GM21526 (cell line): ENCODE measurements at regions not wholly inside any gene's neighbourhood (a gene's known extent, or its start where the extent isn't known, plus 50 kb on each side); places are given as distances from the start of the nearest gene placed in this dataset.
"Not testable (repeated sequence)": the region's sequence is repeated elsewhere in the genome, so short reads cannot be mapped to it uniquely, and the experiment has no call there.

ENCODE experiments used
- ATAC-seq: cut with Tn5 transposase; IDR thresholded peaks from one replicate; pipeline ENCODE4 v1.9.1; 2021; ENCODE audit warnings: moderate library complexity; ENCODE audit not compliant: unreplicated experiment, low FRiP score

DNA sequence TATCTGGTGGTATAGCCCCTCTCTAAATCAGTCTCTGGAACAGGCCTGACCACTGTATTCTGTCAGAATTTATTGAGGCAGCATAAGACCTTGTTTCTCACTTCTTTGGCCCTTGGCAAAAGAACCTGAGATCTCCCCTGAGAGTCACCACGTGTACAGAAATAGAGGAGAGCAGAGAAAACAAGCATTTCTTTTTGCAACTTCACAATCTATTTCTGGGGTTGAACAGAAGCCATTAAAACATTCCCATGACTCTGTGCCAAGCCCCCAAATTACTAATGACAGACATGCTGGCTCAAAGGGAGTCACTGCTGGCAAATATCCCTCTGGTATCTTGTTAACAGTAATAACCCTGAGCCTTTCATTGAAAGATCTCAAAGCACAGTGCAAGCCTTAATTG is 395.3 kb downstream of the MAFB start:
- no peak for ATAC-seq

DNA sequence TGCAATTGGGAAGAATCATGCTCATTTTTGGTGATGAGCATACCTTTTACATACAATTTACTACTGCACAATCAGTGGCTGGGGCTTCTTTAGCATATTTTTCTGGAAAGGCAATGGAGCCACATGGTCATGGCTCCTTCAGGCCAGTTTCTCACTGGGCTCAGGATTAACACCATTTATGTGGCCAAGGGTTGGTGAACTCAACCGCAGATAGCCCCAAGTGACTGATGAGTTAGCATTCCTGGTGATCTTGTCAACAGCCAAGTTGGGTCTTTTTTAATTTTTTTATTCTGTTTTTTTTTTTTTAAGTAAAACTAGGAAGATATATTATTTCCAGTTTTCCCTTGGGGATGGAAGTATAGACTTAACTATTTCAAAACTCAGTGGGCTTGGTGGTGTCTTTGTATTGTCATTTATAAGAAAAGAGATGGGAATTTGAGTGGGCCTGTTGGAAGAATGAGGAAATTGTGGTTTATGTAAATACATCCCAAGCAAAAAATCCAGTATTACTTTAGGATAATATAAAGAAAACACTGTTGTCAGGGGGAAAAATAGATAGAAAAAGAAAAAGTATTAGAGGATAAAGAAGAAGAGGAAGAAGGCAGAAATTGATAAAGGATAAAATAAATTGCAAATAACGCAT is 397.4 kb downstream of the MAFB start:
- ATAC-seq, result no peak

DNA sequence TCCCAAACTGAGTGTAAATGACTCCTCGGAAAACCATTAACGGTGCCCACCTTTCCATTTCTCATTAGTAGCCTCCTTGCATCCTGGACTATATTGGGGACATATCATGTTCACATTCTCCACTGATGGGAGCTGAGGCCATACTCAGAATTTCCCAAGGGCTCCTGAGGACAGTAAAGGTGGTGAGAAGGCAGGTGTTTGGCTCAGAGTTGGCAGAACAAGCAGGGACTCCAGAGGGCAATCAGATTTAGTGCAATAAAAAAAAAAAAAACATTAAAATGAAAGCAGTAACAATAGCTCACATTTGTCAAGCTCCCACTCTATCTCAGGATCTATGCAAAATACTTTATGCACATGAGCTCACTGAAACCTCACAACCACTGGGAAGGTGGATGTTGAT is 401.4 kb downstream of the MAFB start:
- no peak for ATAC-seq

DNA sequence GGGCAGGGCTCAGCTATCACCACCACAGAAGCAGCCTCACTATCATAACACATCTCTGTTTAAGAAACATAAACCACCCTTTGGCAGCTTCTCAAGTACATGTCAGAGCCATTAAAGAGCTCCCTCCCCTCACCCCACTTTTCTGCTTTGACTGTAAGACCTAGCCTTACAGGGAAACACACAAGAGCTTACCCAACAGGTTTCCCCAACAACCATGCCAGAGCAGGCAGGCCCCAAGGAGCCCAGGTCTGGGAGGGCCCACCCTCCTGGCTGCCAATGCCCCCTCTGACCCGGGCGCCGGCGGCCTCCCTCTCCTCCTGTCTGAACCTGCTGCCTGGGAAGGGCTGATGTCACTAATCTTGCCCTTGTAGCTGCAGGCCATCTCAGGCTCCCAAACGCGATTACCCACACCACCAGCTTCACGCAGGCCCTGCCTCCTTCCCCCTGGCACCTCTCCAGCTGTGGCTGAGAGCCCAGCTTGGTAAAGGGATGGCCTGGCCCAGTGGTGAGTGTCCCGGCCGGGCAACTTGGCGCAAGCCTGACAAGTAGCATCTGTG is 402.0 kb downstream of the MAFB start:
- no peak for ATAC-seq

DNA sequence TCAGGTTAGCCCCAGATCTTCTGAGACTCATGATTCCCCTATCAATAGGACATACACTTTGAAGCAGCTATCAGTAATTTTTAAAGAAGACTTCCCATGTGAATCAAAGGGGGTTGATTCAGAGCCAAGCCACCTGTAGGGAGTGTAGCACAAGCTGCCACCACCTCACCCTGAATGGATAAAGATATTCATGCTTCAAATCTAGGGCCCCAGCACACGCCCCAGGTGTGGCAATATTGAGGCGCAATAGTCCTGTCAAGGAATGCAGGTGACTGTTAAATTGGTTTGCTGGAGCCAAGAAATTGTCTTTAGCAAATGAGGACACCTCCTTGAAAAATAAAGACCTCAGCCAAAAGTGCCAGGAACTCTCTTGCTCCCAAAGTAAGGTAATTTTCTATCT is 404.4 kb downstream of the MAFB start:
- no peak for ATAC-seq

DNA sequence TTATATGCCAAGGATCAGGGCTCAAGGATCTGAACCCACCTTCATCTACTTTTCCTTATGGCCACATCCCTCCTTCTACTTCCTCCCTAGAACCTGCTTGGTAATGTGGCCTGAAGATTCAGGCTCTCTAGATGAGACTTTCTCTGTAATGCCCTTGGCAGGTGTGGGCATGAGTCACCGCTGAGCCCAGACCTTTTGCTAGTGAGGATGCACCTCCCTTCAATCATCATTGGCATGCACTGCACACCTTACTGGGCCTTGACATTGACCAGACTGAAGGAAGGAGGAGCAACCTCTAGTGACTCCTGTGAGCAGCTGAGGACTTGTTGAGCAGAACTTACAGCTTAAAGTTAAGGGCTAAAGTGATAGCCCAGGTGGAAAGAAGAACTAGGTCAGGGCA is 405.3 kb downstream of the MAFB start:
- no peak for ATAC-seq

DNA sequence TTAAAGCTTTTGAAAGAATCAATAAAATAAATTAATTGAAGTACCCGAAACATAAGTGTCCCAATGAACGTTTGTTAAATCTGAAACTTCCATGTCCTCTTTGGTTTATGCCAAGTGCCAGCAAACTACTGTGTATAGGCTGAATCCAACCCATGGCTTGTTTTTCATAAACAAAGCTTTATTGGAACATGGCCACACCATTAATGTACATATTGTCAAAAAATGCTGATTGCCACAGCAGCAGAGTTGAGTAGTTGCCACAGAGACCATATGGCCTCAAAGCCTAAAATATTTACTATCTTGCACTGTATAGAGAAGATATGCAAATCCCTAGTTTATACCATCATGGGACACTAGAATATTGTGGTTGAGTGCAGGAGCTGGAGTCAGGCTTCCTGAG is 406.1 kb downstream of the MAFB start:
- no peak for ATAC-seq

DNA sequence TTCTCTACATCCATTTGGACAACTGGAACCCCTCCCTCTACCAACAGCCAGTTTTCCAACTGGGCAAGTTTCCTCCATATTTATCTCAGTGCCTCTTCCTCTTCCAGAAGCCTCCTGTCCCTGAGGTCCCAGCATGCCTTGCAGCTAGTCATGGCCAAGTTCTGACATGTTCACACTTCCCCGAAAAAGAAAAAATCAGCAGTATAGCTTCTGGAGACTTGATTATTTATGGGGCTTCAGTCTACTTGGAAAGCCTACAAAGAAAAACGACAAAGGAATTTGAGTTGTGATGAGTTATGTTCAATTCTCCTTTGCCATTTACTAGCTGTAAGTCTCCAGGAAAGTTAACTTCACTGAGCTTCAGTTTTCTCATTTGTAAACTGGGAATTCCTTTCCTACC is 406.5 kb downstream of the MAFB start:
- no peak for ATAC-seq

DNA sequence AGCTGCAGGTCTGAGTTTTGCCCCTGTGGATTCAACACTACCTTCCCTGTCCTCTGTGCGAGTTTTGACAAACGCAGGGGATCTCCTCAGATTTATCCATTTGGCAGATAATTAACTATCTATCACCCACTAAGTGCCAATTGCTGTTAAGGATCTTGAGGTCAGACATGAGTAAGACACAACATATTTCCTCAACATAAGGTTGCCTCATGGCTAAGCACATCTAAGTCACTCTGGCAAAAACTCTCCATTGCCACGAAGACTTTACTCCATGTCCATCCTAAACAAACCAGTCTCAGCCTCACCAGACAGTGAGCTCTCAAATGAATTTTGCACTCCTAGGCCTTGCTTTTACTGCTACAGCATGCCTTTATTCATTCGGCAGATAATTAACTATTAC is 408.4 kb downstream of the MAFB start:
- no peak for ATAC-seq

DNA sequence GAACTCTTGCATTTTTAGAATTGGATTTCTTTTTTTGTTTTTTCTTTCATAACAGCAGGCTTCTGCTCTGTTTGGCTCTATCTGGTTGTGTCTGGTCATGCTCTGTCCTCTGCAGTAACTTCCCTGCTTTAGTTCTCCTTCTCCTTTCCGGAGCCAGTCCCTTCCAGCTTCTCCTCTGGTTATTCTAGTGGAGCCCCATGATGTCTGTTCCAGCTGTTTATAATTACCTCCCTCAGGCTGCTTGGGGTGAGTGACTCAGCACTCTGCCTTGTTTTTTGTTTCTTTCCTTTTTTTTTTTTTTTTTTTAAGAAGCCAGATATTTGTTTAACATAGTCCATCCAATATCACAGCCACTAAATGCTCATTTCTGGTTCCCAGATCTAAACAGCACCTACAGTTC is 409.6 kb downstream of the MAFB start:
- no peak for ATAC-seq

DNA sequence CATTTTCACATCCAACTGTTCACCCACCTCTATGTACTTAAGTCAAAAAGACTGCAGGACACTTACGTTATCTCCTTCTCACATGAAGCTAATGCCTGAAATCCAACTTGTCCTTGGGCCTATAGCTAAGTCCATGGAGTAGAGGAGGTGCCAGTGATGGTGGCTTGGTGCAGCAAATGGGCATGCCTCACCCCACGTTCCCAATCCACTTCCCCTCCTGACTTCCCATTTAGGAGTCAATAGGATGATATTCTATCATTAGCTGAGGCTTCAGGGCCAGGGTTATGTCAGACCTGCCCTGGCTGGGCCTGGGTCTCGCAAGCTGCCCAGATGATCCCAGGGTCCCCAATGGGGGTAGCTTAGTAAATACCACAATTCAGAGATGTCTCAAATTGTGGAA is 410.4 kb downstream of the MAFB start:
- ATAC-seq, result no peak

DNA sequence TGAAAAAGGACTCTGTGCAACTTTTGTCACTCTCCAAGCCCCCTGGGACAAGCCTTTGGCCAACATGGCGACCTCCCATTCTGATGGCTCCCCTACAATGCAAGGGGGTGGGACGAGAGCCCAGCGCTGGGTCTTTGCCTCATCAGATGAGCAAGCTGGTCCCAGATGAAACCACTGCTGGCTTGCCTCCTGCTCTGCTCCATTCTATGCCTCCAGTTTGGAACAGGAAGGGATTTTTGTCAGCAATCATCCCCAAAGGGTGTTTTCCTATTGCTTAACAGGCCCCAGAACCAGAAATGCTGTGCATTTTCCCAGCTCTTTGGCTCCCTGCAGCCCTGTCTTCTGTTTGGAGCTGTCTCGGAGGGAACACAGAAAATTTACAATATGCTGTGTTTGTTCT is 412.7 kb downstream of the MAFB start:
- ATAC-seq, result no peak

DNA sequence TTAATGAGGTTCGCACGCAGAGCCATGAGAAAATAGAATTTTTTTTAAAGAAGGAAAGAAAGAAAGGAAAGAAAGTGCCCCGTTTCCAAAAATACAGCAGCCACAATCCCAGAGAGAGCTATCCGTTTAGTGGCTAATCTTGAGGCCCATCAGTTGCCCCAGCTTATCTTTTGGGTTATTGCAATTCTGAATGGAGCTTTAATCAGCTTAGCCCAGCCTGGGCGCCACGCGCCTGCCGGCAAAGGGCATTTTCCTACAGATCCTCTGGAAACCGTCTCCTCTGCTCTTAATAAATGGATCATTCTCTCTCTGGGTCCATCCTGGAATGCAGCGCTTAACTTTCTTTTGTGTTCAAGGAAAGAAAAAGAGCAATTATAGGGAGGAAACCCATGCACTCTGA is 413.3 kb downstream of the MAFB start:
- no peak for ATAC-seq

DNA sequence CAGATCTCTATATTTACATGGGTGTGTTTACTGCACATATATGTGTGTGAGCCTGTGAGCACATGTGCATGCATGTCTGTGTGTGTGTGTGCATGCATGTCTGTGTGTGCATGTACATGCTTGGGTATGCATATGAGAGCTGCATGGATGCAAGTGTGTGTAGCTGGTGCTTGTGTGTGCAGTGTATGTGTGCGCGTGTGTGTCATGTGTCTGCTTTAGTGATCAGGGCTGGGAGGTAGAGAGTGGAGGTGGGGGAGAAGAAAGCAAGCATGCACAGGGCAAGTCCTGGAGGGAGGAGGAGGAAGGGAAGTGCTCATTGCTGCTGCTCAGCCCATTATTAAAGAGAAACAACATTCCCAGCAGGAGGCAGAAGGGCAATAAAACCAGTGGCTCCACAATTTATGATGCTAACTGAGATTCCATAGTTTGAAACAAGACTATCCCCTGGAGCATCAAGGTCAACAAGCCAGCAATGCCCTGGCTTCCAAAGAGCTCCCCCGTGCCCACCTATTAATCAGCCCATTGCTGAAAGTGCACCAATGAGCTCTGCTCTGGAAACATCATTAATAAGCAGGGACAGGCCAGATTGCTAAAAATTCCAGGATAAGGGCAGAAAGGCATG is 414.0 kb downstream of the MAFB start:
- no peak for ATAC-seq

DNA sequence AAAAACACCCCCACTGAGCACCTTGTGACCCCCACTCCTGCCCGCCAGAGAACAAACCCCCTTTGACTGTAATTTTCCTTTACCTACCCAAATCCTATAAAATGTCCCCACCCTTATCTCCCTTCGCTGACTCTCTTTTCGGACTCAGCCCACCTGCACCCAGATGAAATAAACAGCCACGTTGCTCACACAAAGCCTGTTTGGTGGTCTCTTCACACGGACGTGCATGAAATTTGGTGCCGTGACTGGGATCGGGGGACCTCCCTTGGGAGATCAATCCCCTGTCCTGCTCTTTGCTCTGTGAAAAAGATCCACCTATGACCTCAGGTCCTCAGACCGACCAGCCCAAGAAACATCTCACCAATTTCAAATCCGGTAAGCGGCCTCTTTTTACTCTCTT is 419.8 kb downstream of the MAFB start:
- not testable (repeated sequence) for ATAC-seq

DNA sequence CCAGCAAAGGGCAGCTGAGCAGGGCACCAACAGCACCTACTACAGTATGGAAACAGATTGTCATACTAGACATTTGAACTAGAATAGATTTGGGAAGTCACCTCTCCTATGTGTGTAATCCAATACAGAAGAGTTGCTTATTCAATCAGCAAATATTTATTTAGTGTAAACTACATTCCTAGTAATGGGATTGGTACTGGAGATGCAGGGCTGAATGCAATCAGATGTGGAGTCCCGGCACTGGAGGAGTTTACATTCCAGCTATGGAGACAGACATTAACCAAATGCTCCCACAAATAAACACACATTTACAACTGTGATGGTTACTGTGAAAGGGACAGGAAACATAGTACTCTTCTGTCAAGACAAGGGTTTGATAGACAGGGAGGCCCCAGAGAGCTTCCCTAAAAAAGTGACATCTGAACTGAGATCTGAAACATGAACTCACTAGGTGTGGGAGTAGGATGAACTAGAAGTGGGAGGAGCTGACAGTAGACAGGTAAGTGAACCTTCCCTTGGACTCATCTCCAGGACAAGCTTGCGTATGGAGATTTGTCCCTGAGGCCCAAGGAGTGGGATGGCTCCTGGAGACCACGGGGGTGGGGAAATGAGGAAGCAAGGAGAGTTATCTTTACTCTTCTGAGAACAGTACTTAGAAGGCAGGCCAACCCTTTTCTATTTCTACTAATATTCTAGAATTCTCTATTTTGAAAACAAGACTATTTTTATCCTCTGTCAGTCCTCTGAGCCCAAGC is 420.5 kb downstream of the MAFB start:
- no peak for ATAC-seq

DNA sequence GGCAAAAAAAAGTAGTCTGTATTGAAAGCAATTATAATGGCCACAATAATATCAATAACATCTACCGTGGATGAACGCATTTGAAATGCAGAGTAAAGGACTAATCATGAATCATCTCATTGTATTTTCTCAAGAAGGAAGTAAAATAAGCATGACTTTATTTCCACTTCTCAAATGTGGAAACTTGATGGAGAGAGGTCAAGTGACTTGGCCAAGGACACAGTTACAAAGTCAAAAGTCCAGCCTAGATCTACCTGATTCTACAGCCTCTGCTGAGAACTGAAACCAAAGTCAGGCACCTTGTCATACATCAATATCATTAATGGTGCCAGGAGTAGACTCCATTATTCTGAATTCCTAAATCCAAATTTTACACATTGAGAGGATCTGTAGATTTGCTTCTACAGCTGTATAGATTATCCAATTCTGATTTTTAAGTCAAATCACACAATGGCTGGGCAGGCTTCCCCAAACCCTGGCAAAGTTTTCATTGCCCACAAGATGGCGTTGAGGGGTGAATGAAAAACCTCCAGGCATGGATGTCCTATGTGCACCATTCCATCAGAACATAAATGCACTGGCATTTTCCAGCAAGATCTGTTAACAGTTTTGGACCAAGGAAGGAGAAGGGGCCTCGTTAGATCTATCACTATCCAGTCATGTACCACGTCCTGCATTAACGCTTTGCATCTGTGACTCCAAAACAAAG is 423.1 kb downstream of the MAFB start:
- ATAC-seq, result no peak

DNA sequence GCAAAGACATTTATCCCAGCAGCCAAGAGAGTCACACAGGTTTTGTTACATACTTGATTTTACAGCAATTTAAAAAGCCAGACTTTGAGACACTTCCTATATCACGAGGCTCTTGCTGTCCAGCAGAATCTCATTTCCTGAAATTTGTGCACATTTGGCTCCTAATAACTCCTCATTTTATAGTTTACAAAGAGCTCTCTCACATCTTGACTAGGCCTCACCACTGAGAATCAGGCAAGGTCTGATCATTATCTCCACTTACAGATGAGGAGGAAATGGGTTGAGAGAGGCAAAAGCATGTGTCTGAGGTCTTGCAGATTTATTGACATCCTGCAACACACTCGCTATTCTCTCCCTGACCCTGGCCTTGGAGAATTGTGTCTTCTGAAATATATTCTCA is 426.8 kb downstream of the MAFB start:
- ATAC-seq, result no peak

DNA sequence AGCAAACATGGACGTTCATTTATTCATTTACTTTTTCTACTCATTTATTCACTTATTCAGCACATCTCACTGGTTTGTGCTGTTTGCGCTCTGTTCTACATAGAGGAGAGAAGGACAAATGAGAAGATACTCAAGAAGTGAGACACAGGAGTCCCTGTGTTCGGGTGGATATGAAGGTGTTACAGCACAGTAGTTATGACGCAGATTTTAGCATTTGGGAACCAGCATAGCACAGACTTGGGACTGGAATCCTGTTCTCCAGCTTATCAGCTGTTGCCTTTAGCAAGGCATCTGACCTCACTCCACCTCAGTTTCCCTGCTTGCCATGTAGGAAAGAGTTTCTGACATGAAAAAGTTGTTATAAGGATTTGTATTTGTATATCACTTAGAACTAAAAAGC is 430.1 kb downstream of the MAFB start:
- no peak for ATAC-seq

DNA sequence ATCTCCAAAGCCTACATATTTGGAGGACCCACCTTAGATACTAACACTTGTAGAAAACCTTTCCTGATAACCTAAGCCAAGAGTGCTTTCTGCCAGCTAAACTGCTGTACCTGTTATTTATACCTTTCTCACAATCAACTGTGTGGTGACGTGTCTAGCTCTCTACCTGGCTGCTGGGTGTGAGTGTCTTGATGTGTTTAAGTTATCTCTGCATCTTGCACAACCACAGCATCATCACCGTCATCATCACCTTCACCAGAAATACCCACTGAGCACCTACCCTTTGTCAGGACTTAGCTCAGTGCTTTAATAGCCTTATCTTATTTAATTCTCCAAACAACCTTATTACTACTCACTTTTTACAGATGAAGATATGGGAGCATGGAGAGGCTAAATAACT is 431.3 kb downstream of the MAFB start:
- ATAC-seq, result no peak

DNA sequence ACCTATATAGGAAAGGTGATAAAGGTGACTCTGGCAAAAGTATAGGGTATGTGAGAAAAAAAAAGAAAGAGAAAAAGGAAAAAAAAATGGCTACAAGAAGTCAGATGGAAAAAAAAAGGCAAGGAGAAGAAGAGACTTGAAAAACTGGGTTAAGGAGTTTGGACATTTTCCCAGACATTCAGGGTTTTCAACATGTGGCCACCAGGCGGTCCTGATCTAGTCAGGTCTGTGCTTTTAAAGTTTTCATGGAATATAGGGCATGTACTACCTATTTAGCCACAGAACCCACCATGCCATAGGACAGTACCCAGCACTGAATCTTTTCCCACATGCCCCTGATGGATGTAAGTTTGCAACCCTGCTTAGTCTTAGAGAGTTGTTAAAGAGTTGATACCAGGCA is 433.7 kb downstream of the MAFB start:
- ATAC-seq, result no peak
